ENCODE measurements at regions not wholly inside any gene's neighbourhood (a gene's known extent, or its start where the extent isn't known, plus 50 kb on each side); places are given as distances from the start of the nearest gene placed in this dataset.

GRCh38 chr13:65746406-65746921 lies 1483.7 kb downstream of the PCDH9 start:
- TF ChIP-seq GATA3 (IDR thresholded peaks at IDR 0.05; ENCODE audit: low read depth, low read length) (no peak), GATA2 (IDR thresholded peaks at IDR 0.05; ENCODE audit: low read depth, low read length) (no peak)
